Esophagus muscularis mucosa (tissue), 4 donors: ENCODE measurements at regions not wholly inside any gene's neighbourhood (a gene's known extent, or its start where the extent isn't known, plus 50 kb on each side); places are given as distances from the start of the nearest gene placed in this dataset.

Source experiments
- EP300 ChIP-seq: sonication (generic); formaldehyde crosslinking; IDR thresholded peaks from one replicate; pipeline ENCODE4 v1.6.1; 2017; ENCODE audit warnings: antibody characterized with exemption
- POLR2A ChIP-seq: fragments of 450-650 bp; IDR thresholded peaks from one replicate; pipeline ENCODE4 v1.6.1; 2017; ENCODE audit warnings: antibody characterized with exemption, moderate library complexity, mild to moderate bottlenecking, low read depth
- POLR2AphosphoS5 ChIP-seq, 2 donors: sonication (generic); formaldehyde crosslinking; IDR thresholded peaks; one replicate each; pipeline ENCODE4 v1.6.1; 2017; ENCODE audit warnings: antibody characterized with exemption in 2 of 2
- TF ChIP-seq, protein P1 (sequence below), 3 experiments: fragments of 200-600 bp in 2 of 3; fragments of 450-650 bp in 1 of 3; sonication (generic) in 2 of 3; IDR thresholded peaks; one replicate each; pipeline ENCODE4 v1.5.1; 2017 to 2019; ENCODE audit warnings: antibody characterized with exemption in 3 of 3, mild to moderate bottlenecking in 2 of 3, moderate library complexity in 1 of 3

DNA sequence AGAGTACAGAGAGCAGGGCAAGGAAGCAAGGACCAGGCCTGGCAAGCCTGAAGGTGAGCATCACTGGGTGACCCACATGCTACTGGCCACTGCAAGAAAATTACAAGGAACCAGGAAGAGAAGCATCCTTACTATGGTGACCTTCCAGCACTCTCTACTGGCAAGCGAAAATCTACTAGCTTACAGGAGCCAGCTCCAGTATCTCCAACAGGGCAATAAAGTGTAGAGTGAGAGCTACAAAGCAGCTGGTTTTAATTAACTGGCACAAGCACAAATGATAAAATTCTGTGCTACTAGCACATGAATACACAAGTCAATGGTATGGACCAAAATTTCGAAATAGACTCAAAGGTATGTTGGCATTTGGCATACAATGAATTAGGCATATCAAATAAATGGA lies 113.3 kb upstream of the CAST start:
- TF ChIP-seq, protein P1, sequence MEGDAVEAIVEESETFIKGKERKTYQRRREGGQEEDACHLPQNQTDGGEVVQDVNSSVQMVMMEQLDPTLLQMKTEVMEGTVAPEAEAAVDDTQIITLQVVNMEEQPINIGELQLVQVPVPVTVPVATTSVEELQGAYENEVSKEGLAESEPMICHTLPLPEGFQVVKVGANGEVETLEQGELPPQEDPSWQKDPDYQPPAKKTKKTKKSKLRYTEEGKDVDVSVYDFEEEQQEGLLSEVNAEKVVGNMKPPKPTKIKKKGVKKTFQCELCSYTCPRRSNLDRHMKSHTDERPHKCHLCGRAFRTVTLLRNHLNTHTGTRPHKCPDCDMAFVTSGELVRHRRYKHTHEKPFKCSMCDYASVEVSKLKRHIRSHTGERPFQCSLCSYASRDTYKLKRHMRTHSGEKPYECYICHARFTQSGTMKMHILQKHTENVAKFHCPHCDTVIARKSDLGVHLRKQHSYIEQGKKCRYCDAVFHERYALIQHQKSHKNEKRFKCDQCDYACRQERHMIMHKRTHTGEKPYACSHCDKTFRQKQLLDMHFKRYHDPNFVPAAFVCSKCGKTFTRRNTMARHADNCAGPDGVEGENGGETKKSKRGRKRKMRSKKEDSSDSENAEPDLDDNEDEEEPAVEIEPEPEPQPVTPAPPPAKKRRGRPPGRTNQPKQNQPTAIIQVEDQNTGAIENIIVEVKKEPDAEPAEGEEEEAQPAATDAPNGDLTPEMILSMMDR (IDR thresholded peaks at IDR 0.05): no peak
- no peak for TF ChIP-seq POLR2A
- TF ChIP-seq EP300: no peak
- no peak for TF ChIP-seq POLR2AphosphoS5 (IDR thresholded peaks at IDR 0.05)
